GM12892 (cell line): ENCODE measurements at regions not wholly inside any gene's neighbourhood (a gene's known extent, or its start where the extent isn't known, plus 50 kb on each side); places are given as distances from the start of the nearest gene placed in this dataset.

Experiments
- POLR2A ChIP-seq: IDR thresholded peaks from 2 replicates; pipeline ENCODE4 v1.6.1; 2011; ENCODE audit warnings: low read depth, low read length, control low read depth
- POLR2AphosphoS5 ChIP-seq: IDR thresholded peaks from 2 replicates; pipeline ENCODE4 v1.6.1; 2011; ENCODE audit warnings: low read depth, low read length, control low read depth
- TAF1 ChIP-seq: IDR thresholded peaks from 2 replicates; pipeline ENCODE4 v1.6.1; 2011; ENCODE audit warnings: low read depth, mild to moderate bottlenecking, control low read depth, low read length, borderline replicate concordance

GRCh38 chr18:68560128-68560527, 154.8 kb downstream of the TMX3 start:
- TF ChIP-seq TAF1 (no peak), POLR2A (no peak), POLR2AphosphoS5 (no peak)
